H1 (cell line): ENCODE measurements at regions not wholly inside any gene's neighbourhood (a gene's known extent, or its start where the extent isn't known, plus 50 kb on each side); places are given as distances from the start of the nearest gene placed in this dataset.

Experiments
- CTCF ChIA-PET: fragments of 300-600 bp; sonication (Branson Sonifier 250); formaldehyde crosslinking; loops from one replicate; lab custom pipeline; 2021; ENCODE audit not compliant: partially characterized antibody; lab: Charles Lee
- POLR2A ChIA-PET: fragments of 300-600 bp; sonication (Branson Sonifier 250); formaldehyde crosslinking; loops from one replicate; lab custom pipeline; 2021; ENCODE audit warnings: inconsistent platforms; ENCODE audit not compliant: partially characterized antibody; lab: Charles Lee
- DNase-seq, 2 experiments: peaks; one replicate each; pipeline versions ENCODE4 v3.0.0 to v3.0.0-alpha.2; 2010 to 2022; ENCODE audit warnings: low spot score in 2 of 2, low read depth in 1 of 2, mixed read lengths in 1 of 2
- FAIRE-seq: peaks from 2 replicates; lab custom pipeline; 2011; peaks lifted over from hg19 to GRCh38; lab: Jason Lieb, UNC
- H2AFZ ChIP-seq: 2 replicates; pipeline ENCODE4 v1.8.1; 2012; ENCODE audit warnings: low read length, inconsistent platforms
- H2AK5ac ChIP-seq: 2 replicates; pipeline ENCODE4 v1.6.1; 2013; ENCODE audit warnings: low read depth, low read length
- H2BK120ac ChIP-seq: replicated peaks from 2 replicates; pipeline ENCODE3; 2013; ENCODE audit warnings: low read depth, low read length, inconsistent platforms
- H2BK12ac ChIP-seq: 2 replicates; pipeline ENCODE4 v1.6.1; 2013; ENCODE audit warnings: low read depth, low read length
- H2BK15ac ChIP-seq: 2 replicates; pipeline ENCODE4 v1.6.1; 2013; ENCODE audit warnings: low read length
- H2BK20ac ChIP-seq: 2 replicates; pipeline ENCODE4 v1.6.1; 2013; ENCODE audit warnings: low read length
- H2BK5ac ChIP-seq: 2 replicates; pipeline ENCODE4 v1.6.1; 2013; ENCODE audit warnings: low read depth, low read length
- H3K14ac ChIP-seq: 2 replicates; pipeline ENCODE4 v1.6.1; 2013; ENCODE audit warnings: inconsistent platforms; ENCODE audit not compliant: insufficient read length
- H3K18ac ChIP-seq: 2 replicates; pipeline ENCODE4 v1.6.1; 2013; ENCODE audit warnings: low read length; ENCODE audit errors: extremely low read depth
- H3K23ac ChIP-seq: 2 replicates; pipeline ENCODE4 v1.6.1; 2013; ENCODE audit warnings: inconsistent platforms; ENCODE audit not compliant: insufficient read length
- H3K23me2 ChIP-seq: 2 replicates; pipeline ENCODE4 v1.6.1; 2013; ENCODE audit warnings: low read depth, low read length
- H3K27ac ChIP-seq: 2 replicates; pipeline ENCODE4 v1.6.1; 2011; ENCODE audit warnings: low read depth, low read length, inconsistent platforms
- H3K27me3 ChIP-seq, 4 experiments: replicated peaks in 1 of 4; 1 replicate in 1 of 4; 2 replicates in 3 of 4; pipeline versions ENCODE4 v1.6.1 to v1.8.1; 2011 to 2013; ENCODE audit warnings: low read length in 3 of 4, mild to moderate bottlenecking in 3 of 4, inconsistent platforms in 2 of 4, mixed read lengths in 2 of 4, moderate library complexity in 1 of 4; ENCODE audit not compliant: control insufficient read depth in 3 of 4, insufficient read depth in 3 of 4; ENCODE audit errors: extremely low read depth in 1 of 4
- H3K36me3 ChIP-seq, 4 experiments: 2 replicates each; pipeline versions ENCODE4 v1.6.1 to v1.8.1; 2011 to 2013; ENCODE audit warnings: mild to moderate bottlenecking in 4 of 4, low read length in 3 of 4, moderate library complexity in 2 of 4, control low read depth in 1 of 4, inconsistent platforms in 1 of 4; ENCODE audit not compliant: insufficient read depth in 4 of 4, control insufficient read depth in 2 of 4
- H3K4ac ChIP-seq: replicated peaks from 2 replicates; pipeline ENCODE3; 2013; ENCODE audit warnings: low read length, low read depth, mixed read lengths, inconsistent platforms; ENCODE audit not compliant: insufficient read length
- H3K4me1 ChIP-seq, 4 experiments: replicated peaks in 1 of 4; 1 replicate in 1 of 4; 2 replicates in 3 of 4; pipeline versions ENCODE4 v1.6.1 to v1.8.1; 2011 to 2013; ENCODE audit warnings: low read length in 3 of 4, inconsistent platforms in 2 of 4, mixed read lengths in 1 of 4; ENCODE audit not compliant: insufficient read depth in 4 of 4, control insufficient read depth in 3 of 4
- H3K4me2 ChIP-seq, 2 experiments: 2 replicates each; pipeline versions ENCODE4 v1.6.1 to v1.8.1; 2011 to 2013; ENCODE audit warnings: low read depth in 2 of 2, low read length in 2 of 2, control low read depth in 1 of 2, inconsistent platforms in 1 of 2, mild to moderate bottlenecking in 1 of 2; ENCODE audit not compliant: insufficient read depth in 1 of 2
- H3K4me3 ChIP-seq, 4 experiments: fragments of 200-600, 300-600 bp in 1 of 4; sonication (generic), shearing (Covaris generic), sonication (Bioruptor Twin) in 1 of 4; 2 replicates each; pipeline versions ENCODE4 v1.5.1 to v1.8.1; 2011 to 2016; ENCODE audit warnings: low read length in 4 of 4, low read depth in 3 of 4, control low read depth in 2 of 4, inconsistent platforms in 2 of 4, mild to moderate bottlenecking in 2 of 4, mixed read lengths in 1 of 4, moderate library complexity in 1 of 4; ENCODE audit not compliant: insufficient read depth in 2 of 4; ENCODE audit errors: extremely low read depth in 1 of 4
- H3K56ac ChIP-seq: replicated peaks from 2 replicates; pipeline ENCODE3; 2013; ENCODE audit warnings: low read depth, mild to moderate bottlenecking, mixed read lengths, low read length, inconsistent platforms; ENCODE audit not compliant: insufficient read length
- H3K79me1 ChIP-seq: 2 replicates; pipeline ENCODE4 v1.6.1; 2013; ENCODE audit warnings: low read depth, low read length, control low read depth
- H3K79me2 ChIP-seq, 2 experiments: 2 replicates each; pipeline versions ENCODE4 v1.6.1 to v1.8.1; 2012 to 2013; ENCODE audit warnings: low read length in 2 of 2, mild to moderate bottlenecking in 2 of 2, inconsistent platforms in 1 of 2; ENCODE audit not compliant: insufficient read depth in 2 of 2, control insufficient read depth in 1 of 2
- H3K9ac ChIP-seq, 4 experiments: replicated peaks in 1 of 4; 1 replicate in 1 of 4; 2 replicates in 3 of 4; pipeline versions ENCODE4 v1.6.1 to v1.8.1; 2011 to 2013; ENCODE audit warnings: low read depth in 3 of 4, low read length in 3 of 4, control low read depth in 2 of 4, mild to moderate bottlenecking in 2 of 4, moderate library complexity in 2 of 4, inconsistent platforms in 1 of 4; ENCODE audit errors: extremely low read depth in 1 of 4
- H3K9me3 ChIP-seq, 2 experiments: 2 replicates each; pipeline versions ENCODE4 v1.6.1 to v1.8.1; 2012 to 2013; ENCODE audit warnings: mild to moderate bottlenecking in 2 of 2, moderate library complexity in 2 of 2, control low read depth in 1 of 2, inconsistent platforms in 1 of 2, low read depth in 1 of 2, low read length in 1 of 2, mixed read lengths in 1 of 2; ENCODE audit not compliant: insufficient read depth in 2 of 2
- H4K20me1 ChIP-seq, 2 experiments: replicated peaks in 1 of 2; 2 replicates each; pipeline versions ENCODE3 to v1.8.1; 2011 to 2013; ENCODE audit warnings: inconsistent platforms in 2 of 2, low read length in 2 of 2, mild to moderate bottlenecking in 1 of 2; ENCODE audit not compliant: insufficient read depth in 2 of 2, control insufficient read depth in 1 of 2
- H4K5ac ChIP-seq: 2 replicates; pipeline ENCODE4 v1.6.1; 2013; ENCODE audit warnings: low read length, low read depth, mixed read lengths, inconsistent platforms; ENCODE audit not compliant: insufficient read length
- H4K8ac ChIP-seq: 2 replicates; pipeline ENCODE4 v1.8.0; 2013; ENCODE audit warnings: mild to moderate bottlenecking, moderate library complexity, low read length, inconsistent platforms; ENCODE audit not compliant: insufficient read depth; ENCODE audit errors: extremely low read depth
- H4K91ac ChIP-seq: replicated peaks from 2 replicates; pipeline ENCODE3; 2013; ENCODE audit warnings: low read length, mixed read lengths, inconsistent platforms; ENCODE audit not compliant: insufficient read length
- BRCA1 ChIP-seq: IDR thresholded peaks from 2 replicates; pipeline ENCODE4 v1.6.1; 2012; ENCODE audit warnings: low read depth, low read length, improper control_type of control experiment
- CHD2 ChIP-seq: IDR thresholded peaks from 2 replicates; pipeline ENCODE4 v1.6.1; 2012; ENCODE audit warnings: low read length, improper control_type of control experiment
- GABPA ChIP-seq: IDR thresholded peaks from 2 replicates; pipeline ENCODE4 v1.6.1; 2011; ENCODE audit warnings: mild to moderate bottlenecking, low read length, moderate library complexity, borderline replicate concordance; ENCODE audit not compliant: insufficient read depth
- HDAC6 ChIP-seq: IDR thresholded peaks from one replicate; pipeline ENCODE4 v1.7.1; 2012; ENCODE audit warnings: low read depth, mild to moderate bottlenecking, inconsistent platforms, low read length, moderate library complexity
- JUND ChIP-seq: IDR thresholded peaks from 2 replicates; pipeline ENCODE4 v1.6.1; 2011; ENCODE audit warnings: mild to moderate bottlenecking, improper control_type of control experiment, low read length
- MAFK ChIP-seq: IDR thresholded peaks from 2 replicates; pipeline ENCODE4 v1.6.1; 2012; ENCODE audit warnings: low read depth, mild to moderate bottlenecking, improper control_type of control experiment, low read length
- PHF8 ChIP-seq: fragments of 200-600 bp; sonication (generic); conservative IDR thresholded peaks from 2 replicates; pipeline ENCODE4 v1.7.1; 2012; ENCODE audit warnings: low read depth, mild to moderate bottlenecking, inconsistent platforms, low read length, moderate library complexity
- POLR2AphosphoS5 ChIP-seq: IDR thresholded peaks from 2 replicates; pipeline ENCODE4 v1.6.1; 2011; ENCODE audit warnings: low read depth, low read length
- RBBP5 ChIP-seq: IDR thresholded peaks from 2 replicates; pipeline ENCODE4 v1.7.1; 2012; ENCODE audit warnings: low read depth, mild to moderate bottlenecking, inconsistent platforms, low read length, moderate library complexity, borderline replicate concordance
- SAP30 ChIP-seq: fragments of 300-600 bp; sonication (generic); IDR thresholded peaks from 2 replicates; pipeline ENCODE4 v1.7.1; 2012; ENCODE audit warnings: low read length, moderate library complexity, mild to moderate bottlenecking, inconsistent platforms; ENCODE audit not compliant: insufficient read depth, insufficient replicate concordance
- SP4 ChIP-seq: IDR thresholded peaks from 2 replicates; pipeline ENCODE4 v1.6.1; 2012; ENCODE audit warnings: low read length, inconsistent platforms
- SRF ChIP-seq: IDR thresholded peaks from 2 replicates; pipeline ENCODE4 v1.6.1; 2011; ENCODE audit warnings: mild to moderate bottlenecking, low read depth, low read length, moderate library complexity
- TAF1 ChIP-seq: IDR thresholded peaks from 2 replicates; pipeline ENCODE4 v1.6.1; 2011; ENCODE audit warnings: mild to moderate bottlenecking, low read depth, low read length
- TAF7 ChIP-seq: optimal IDR thresholded peaks from 2 replicates; pipeline ENCODE3; 2011; ENCODE audit warnings: low read depth, mild to moderate bottlenecking, inconsistent platforms, low read length, moderate library complexity, borderline replicate concordance
- TEAD4 ChIP-seq: IDR thresholded peaks from 2 replicates; pipeline ENCODE4 v1.6.1; 2012; ENCODE audit warnings: low read depth, low read length, inconsistent platforms, mixed read lengths
- YY1 ChIP-seq: IDR thresholded peaks from 2 replicates; pipeline ENCODE4 v1.6.1; 2011; ENCODE audit warnings: low read depth, mild to moderate bottlenecking, low read length
- ZNF274 ChIP-seq: IDR thresholded peaks from 2 replicates; pipeline ENCODE4 v1.7.0; 2012; ENCODE audit warnings: low read length, borderline replicate concordance; ENCODE audit errors: extremely low read depth
- WGBS, 2 experiments: shearing (Covaris generic) in 1 of 2; methylation state at CpG; one replicate each; pipeline versions ENCODE4 v1.1.6 to v1.1.7; 2013 to 2015; ENCODE audit warnings: low lambda C conversion rate in 2 of 2, mixed read lengths in 2 of 2, inconsistent platforms in 1 of 2, low coverage in 1 of 2, missing lambda C conversion rate in 1 of 2; ENCODE audit not compliant: insufficient replicate concordance in 2 of 2, insufficient coverage in 1 of 2, insufficient read length in 1 of 2; ENCODE audit errors: extremely low coverage in 1 of 2, missing lambda C conversion rate in 1 of 2; 5-methylcytosine and 5-hydroxymethylcytosine counted together

- no peak overlapping the region for H3K18ac ChIP-seq
- ChIA-PET CTCF (no interaction called here), POLR2A (no interaction called here)
- DNase-seq (no peak), FAIRE-seq (no peak)
- no peak overlapping the region for H4K5ac ChIP-seq
- H3K23ac ChIP-seq: no peak overlapping the region
- no peak overlapping the region for H3K27ac ChIP-seq
- 82% methylated on average over 3 of the region's 3 CpGs; no CpG with 5 or more reads in 1 of the 2 experiments for WGBS, 2 experiments
- no peaks in the 10 kb centered on the region for H3K36me3 ChIP-seq
- peaks cover 0 to 2% (median 0%) of the 10 kb centered on the region in 4 experiments; a peak in 1 of 7 replicates for H3K4me1 ChIP-seq
- H2AFZ ChIP-seq: no peak overlapping the region
- H3K9me3 ChIP-seq: no peaks in the 10 kb centered on the region
- no peak overlapping the region for H2BK12ac ChIP-seq
- no peak overlapping the region for H2BK20ac ChIP-seq
- H2BK5ac ChIP-seq: no peak overlapping the region
- H4K20me1 ChIP-seq: no peaks in the 10 kb centered on the region
- H2BK15ac ChIP-seq: no peak overlapping the region
- no peaks in the 10 kb centered on the region for H3K79me2 ChIP-seq
- no peak overlapping the region for H3K14ac ChIP-seq
- no peak overlapping the region for H3K9ac ChIP-seq
- no peak overlapping the region for H3K56ac ChIP-seq
- no peak overlapping the region for H3K4me3 ChIP-seq
- H3K4ac ChIP-seq: no peak overlapping the region
- H3K79me1 ChIP-seq: no peaks in the 10 kb centered on the region
- no peaks in the 10 kb centered on the region for H3K27me3 ChIP-seq
- no peak overlapping the region for H4K91ac ChIP-seq
- no peak overlapping the region for H2BK120ac ChIP-seq
- no peak overlapping the region for H4K8ac ChIP-seq
- H2AK5ac ChIP-seq: no peak overlapping the region
- no peaks in the 10 kb centered on the region for H3K23me2 ChIP-seq
- H3K4me2 ChIP-seq: no peak overlapping the region
- TF ChIP-seq JUND (no peak), HDAC6 (no peak), POLR2AphosphoS5 (no peak), SP4 (no peak), TAF7 (no peak), TAF1 (no peak), SRF (no peak), PHF8 (no peak), TEAD4 (no peak), RBBP5 (no peak), ZNF274 (no peak), CHD2 (no peak), GABPA (no peak), BRCA1 (no peak), YY1 (no peak), MAFK (no peak), SAP30 (no peak)
These were observed 224.0 kb upstream of the CNKSR2 start for GRCh38 chrX:21150208-21150607.
